Right atrium auricular region (tissue), 2 donors: ENCODE measurements at regions not wholly inside any gene's neighbourhood (a gene's known extent, or its start where the extent isn't known, plus 50 kb on each side); places are given as distances from the start of the nearest gene placed in this dataset.

ENCODE experiments used
- DNase-seq: peaks from one replicate; pipeline ENCODE4 v3.0.0-alpha.2; 2019; ENCODE audit warnings: low spot score
- H3K27ac ChIP-seq, 2 donors: fragments of 200-600 bp; sonication (generic); 1 replicate in 1 of 2; 2 replicates in 1 of 2; pipeline ENCODE4 v1.5.1; 2016 to 2019
- H3K27me3 ChIP-seq, 2 donors: fragments of 200-600 bp; sonication (generic); one replicate each; pipeline versions ENCODE4 v1.5.1 to v1.6.0; 2017 to 2019
- H3K36me3 ChIP-seq: fragments of 200-600 bp; sonication (generic); one replicate; pipeline ENCODE4 v1.5.1; 2016
- H3K4me1 ChIP-seq, 2 donors: fragments of 200-600 bp; sonication (generic); one replicate each; pipeline versions ENCODE4 v1.5.1 to v1.6.0; 2017 to 2019
- H3K4me3 ChIP-seq, 2 donors: fragments of 200-600 bp; sonication (generic); 1 replicate in 1 of 2; 2 replicates in 1 of 2; pipeline ENCODE4 v1.5.1; 2017 to 2019; ENCODE audit warnings: mild to moderate bottlenecking in 1 of 2, moderate library complexity in 1 of 2
- H3K9me3 ChIP-seq, 2 donors: fragments of 200-600 bp; sonication (generic); one replicate each; pipeline ENCODE4 v1.5.1; 2019
- TF ChIP-seq, protein P1 (sequence below), 2 donors: fragments of 200-600 bp; sonication (generic); IDR thresholded peaks; one replicate each; pipeline ENCODE4 v1.5.1; 2019; ENCODE audit warnings: antibody characterized with exemption in 2 of 2

DNA sequence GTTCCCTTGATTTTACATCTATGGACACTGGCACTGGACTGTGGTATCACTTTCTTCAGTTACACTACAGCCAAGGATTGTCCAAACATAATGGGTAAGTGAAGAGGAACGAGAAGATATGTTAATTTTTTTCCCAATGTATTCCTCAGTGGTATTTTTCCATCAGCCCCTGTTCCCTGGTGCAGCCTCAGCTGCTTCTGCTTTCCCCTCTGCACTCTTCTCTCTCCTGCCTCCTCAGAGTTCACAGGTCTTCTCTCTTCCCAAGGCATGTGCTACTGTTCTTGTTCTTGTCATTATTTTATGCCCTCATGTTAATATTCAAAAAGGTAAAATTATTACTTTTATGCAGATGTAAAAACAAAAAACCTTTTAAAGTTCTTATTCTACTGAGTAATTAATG lies 378.0 kb upstream of the NRXN1 start:
- Histone ChIP-seq H3K9me3 (no peaks in the 10 kb centered on the region), H3K4me3 (no peak overlapping the region), H3K27me3 (no peaks in the 10 kb centered on the region), H3K4me1 (no peaks in the 10 kb centered on the region), H3K27ac (no peak overlapping the region), H3K36me3 (no peaks in the 10 kb centered on the region)
- TF ChIP-seq, protein P1, sequence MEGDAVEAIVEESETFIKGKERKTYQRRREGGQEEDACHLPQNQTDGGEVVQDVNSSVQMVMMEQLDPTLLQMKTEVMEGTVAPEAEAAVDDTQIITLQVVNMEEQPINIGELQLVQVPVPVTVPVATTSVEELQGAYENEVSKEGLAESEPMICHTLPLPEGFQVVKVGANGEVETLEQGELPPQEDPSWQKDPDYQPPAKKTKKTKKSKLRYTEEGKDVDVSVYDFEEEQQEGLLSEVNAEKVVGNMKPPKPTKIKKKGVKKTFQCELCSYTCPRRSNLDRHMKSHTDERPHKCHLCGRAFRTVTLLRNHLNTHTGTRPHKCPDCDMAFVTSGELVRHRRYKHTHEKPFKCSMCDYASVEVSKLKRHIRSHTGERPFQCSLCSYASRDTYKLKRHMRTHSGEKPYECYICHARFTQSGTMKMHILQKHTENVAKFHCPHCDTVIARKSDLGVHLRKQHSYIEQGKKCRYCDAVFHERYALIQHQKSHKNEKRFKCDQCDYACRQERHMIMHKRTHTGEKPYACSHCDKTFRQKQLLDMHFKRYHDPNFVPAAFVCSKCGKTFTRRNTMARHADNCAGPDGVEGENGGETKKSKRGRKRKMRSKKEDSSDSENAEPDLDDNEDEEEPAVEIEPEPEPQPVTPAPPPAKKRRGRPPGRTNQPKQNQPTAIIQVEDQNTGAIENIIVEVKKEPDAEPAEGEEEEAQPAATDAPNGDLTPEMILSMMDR (IDR thresholded peaks at IDR 0.05): no peak
- DNase-seq: no peak

DNA sequence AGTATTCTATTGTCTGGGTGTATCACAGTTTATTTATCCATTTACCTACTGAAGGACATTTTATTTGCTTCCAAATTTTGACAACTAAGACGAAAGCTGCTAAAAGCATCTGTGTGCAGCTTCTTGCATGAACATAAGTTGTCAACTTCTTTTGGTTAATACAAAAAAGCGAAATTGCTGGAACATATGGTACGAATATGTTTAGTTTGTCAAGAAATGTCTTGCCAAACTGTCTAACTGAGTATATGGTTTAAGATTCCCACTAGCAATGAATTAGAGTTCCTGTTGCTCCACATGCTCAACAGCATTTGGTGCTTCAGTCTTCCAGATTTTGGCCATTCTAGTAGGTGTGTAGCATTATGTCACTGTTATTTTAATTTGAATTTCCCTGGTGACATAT lies 372.3 kb upstream of the NRXN1 start:
- no peaks in the 10 kb centered on the region for H3K36me3 ChIP-seq
- no peaks in the 10 kb centered on the region for H3K9me3 ChIP-seq
- no peak overlapping the region for H3K4me3 ChIP-seq
- no peak overlapping the region for H3K27ac ChIP-seq
- H3K27me3 ChIP-seq: no peaks in the 10 kb centered on the region
- no peaks in the 10 kb centered on the region for H3K4me1 ChIP-seq
- no peak for DNase-seq
- TF ChIP-seq, protein P1 (IDR thresholded peaks at IDR 0.05): no peak

DNA sequence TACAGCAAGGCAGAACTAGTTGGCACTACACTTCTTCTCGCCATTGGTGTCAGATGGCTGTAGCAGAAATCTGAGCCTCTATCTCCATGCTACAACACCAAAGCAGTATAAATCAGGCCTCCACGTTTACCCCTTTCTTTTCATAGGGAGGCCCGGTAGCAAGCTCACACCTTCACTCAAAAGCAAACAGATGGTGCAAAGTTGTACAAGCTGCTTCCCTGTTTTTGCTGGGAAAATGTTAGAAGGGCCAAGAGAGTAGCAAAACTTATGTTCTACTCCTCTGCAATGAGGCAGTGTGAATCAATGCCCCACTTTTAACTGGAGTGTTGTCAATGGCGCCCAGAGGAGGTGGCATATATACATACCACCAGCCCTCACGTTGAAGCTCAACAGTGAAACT lies 369.6 kb upstream of the NRXN1 start:
- TF ChIP-seq, protein P1 (IDR thresholded peaks at IDR 0.05): no peak
- H3K27ac ChIP-seq: no peak overlapping the region
- H3K36me3 ChIP-seq: no peaks in the 10 kb centered on the region
- no peaks in the 10 kb centered on the region for H3K4me1 ChIP-seq
- no peak overlapping the region for H3K4me3 ChIP-seq
- H3K27me3 ChIP-seq: no peaks in the 10 kb centered on the region
- DNase-seq: no peak
- H3K9me3 ChIP-seq: no peaks in the 10 kb centered on the region

DNA sequence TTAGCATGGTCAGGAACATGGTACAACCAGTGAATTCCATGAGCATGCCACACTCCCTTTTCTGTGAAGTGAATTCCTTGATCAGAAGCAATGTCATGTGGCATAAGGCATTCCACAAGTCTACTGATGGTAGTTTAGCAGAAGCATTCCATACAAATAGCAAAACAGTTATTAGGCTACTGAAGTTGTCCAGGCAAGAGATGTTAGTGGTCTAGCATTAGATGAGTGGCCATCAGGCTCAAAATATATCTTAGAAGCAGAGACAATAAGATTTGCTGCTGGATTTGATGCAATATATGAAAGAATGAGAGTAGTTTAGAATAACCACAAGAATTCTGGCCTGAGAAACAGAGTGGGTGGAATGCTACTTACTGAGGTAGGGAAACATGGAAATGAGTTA lies 355.3 kb upstream of the NRXN1 start:
- H3K36me3 ChIP-seq: no peaks in the 10 kb centered on the region
- no peaks in the 10 kb centered on the region for H3K4me1 ChIP-seq
- no peaks in the 10 kb centered on the region for H3K27me3 ChIP-seq
- H3K27ac ChIP-seq: no peak overlapping the region
- no peaks in the 10 kb centered on the region for H3K9me3 ChIP-seq
- no peak overlapping the region for H3K4me3 ChIP-seq
- TF ChIP-seq, protein P1 (IDR thresholded peaks at IDR 0.05): no peak
- DNase-seq: no peak

DNA sequence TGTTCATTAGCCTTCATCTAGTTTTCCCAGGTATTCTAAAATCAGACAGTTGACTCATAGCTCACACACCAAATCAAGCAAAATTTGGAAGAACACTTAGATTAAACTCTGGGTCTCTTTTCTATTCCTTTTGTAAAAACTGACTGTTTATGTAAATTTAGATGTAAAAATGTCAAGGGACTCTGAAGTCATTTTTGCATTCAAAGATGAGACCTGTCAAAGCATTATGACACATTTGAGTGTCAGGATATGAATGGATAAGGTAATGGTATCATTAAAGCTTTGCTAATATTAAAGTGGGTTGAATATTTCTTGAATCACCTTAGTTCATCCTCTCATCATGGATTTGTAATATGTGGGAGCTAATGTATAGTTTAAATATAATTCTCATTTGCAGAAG lies 348.1 kb upstream of the NRXN1 start:
- Histone ChIP-seq H3K4me3 (no peak overlapping the region), H3K9me3 (no peaks in the 10 kb centered on the region), H3K27ac (no peak overlapping the region), H3K4me1 (no peaks in the 10 kb centered on the region), H3K27me3 (no peaks in the 10 kb centered on the region), H3K36me3 (no peaks in the 10 kb centered on the region)
- no peak for DNase-seq
- TF ChIP-seq, protein P1 (IDR thresholded peaks at IDR 0.05): no peak

DNA sequence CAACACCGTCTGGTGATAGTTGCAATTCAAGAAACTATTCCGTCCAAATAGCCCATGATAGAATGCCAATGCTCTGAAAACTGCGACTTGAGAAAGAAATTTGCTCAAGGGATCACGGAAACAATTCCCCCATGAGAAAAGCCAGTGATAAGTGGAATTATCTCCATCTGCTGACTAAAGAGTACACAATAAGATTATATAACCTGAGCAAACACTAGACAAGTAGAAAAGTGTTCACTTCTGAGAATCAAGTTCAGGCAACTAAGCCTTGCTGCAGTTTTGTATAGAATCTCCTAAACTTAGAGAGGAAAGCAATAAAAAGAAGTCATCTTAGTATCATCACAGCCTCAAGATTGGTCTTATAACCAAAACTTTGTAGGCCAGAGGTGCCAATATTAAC lies 336.3 kb upstream of the NRXN1 start:
- Histone ChIP-seq H3K4me1 (no peaks in the 10 kb centered on the region), H3K36me3 (no peaks in the 10 kb centered on the region)

More for the DNA sequence above, 336.3 kb upstream of the NRXN1 start:
- H3K27ac ChIP-seq: no peak overlapping the region
- no peaks in the 10 kb centered on the region for H3K9me3 ChIP-seq
- no peak overlapping the region for H3K4me3 ChIP-seq
- no peak for DNase-seq
- H3K27me3 ChIP-seq: no peaks in the 10 kb centered on the region
- TF ChIP-seq, protein P1 (IDR thresholded peaks at IDR 0.05): no peak
